H1 (cell line): ENCODE measurements at regions not wholly inside any gene's neighbourhood (a gene's known extent, or its start where the extent isn't known, plus 50 kb on each side); places are given as distances from the start of the nearest gene placed in this dataset.

Experiments
- CBX8 ChIP-seq: fragments of 300-800, 300-1000 bp; sonication (generic); IDR thresholded peaks from 2 replicates; pipeline ENCODE4 v1.7.1; 2016; ENCODE audit warnings: low read depth, low read length, borderline replicate concordance
- CHD2 ChIP-seq: IDR thresholded peaks from 2 replicates; pipeline ENCODE4 v1.6.1; 2012; ENCODE audit warnings: low read length, improper control_type of control experiment
- CREB1 ChIP-seq: IDR thresholded peaks from 2 replicates; pipeline ENCODE4 v1.6.1; 2012; ENCODE audit warnings: inconsistent platforms
- CTCF ChIP-seq, 3 experiments: IDR thresholded peaks; 1 replicate in 2 of 3; 2 replicates in 1 of 3; pipeline versions ENCODE4 v1.5.1 to v1.6.1; 2011; ENCODE audit warnings: low read length in 3 of 3, mild to moderate bottlenecking in 3 of 3, inconsistent platforms in 2 of 3, low read depth in 1 of 3, moderate library complexity in 1 of 3; ENCODE audit not compliant: insufficient read depth in 1 of 3; ENCODE audit errors: control extremely low read depth in 1 of 3
- EP300 ChIP-seq, 2 experiments: IDR thresholded peaks; 1 replicate in 1 of 2; 2 replicates in 1 of 2; pipeline ENCODE4 v1.6.1; 2011 to 2012; ENCODE audit warnings: low read depth in 2 of 2, low read length in 2 of 2, mild to moderate bottlenecking in 2 of 2, borderline replicate concordance in 1 of 2, inconsistent platforms in 1 of 2, moderate library complexity in 1 of 2
- EZH2 ChIP-seq: fragments of 200-600 bp; sonication (generic); IDR thresholded peaks from 2 replicates; pipeline ENCODE4 v1.7.1; 2012; ENCODE audit warnings: low read depth, mild to moderate bottlenecking, moderate library complexity, low read length, inconsistent platforms; ENCODE audit not compliant: severe bottlenecking
- KDM1A ChIP-seq: fragments of 200-600, 300-600 bp; sonication (generic); IDR thresholded peaks from 2 replicates; pipeline ENCODE4 v1.7.1; 2016; ENCODE audit warnings: mild to moderate bottlenecking, low read length, borderline replicate concordance
- MAX ChIP-seq: IDR thresholded peaks from 2 replicates; pipeline ENCODE4 v1.6.1; 2012; ENCODE audit warnings: inconsistent platforms
- NANOG ChIP-seq: IDR thresholded peaks from 2 replicates; pipeline ENCODE4 v1.6.1; 2011; ENCODE audit warnings: low read length, low read depth, mild to moderate bottlenecking, inconsistent platforms; ENCODE audit not compliant: insufficient read depth, poor library complexity, severe bottlenecking
- POLR2A ChIP-seq, 2 experiments: IDR thresholded peaks; 1 replicate in 1 of 2; 2 replicates in 1 of 2; pipeline ENCODE4 v1.6.1; 2011; ENCODE audit warnings: low read depth in 2 of 2, low read length in 2 of 2, mild to moderate bottlenecking in 2 of 2; ENCODE audit errors: control extremely low read depth in 1 of 2
- SIN3A ChIP-seq, 2 experiments: IDR thresholded peaks in 1 of 2; conservative IDR thresholded peaks in 1 of 2; 2 replicates each; pipeline ENCODE4 v1.6.1; 2011 to 2012; ENCODE audit warnings: low read length in 2 of 2, improper control_type of control experiment in 1 of 2, low read depth in 1 of 2, mild to moderate bottlenecking in 1 of 2
- SP4 ChIP-seq: IDR thresholded peaks from 2 replicates; pipeline ENCODE4 v1.6.1; 2012; ENCODE audit warnings: low read length, inconsistent platforms
- TAF1 ChIP-seq: IDR thresholded peaks from 2 replicates; pipeline ENCODE4 v1.6.1; 2011; ENCODE audit warnings: mild to moderate bottlenecking, low read depth, low read length

GRCh38 chr7:131249003-131249402, 78.7 kb upstream of the MKLN1 start:
- no peak for TF ChIP-seq SP4
- no peak for TF ChIP-seq CREB1
- no peak for TF ChIP-seq EZH2
- TF ChIP-seq CHD2 = no peak
- no peak for TF ChIP-seq CTCF (IDR thresholded peaks at IDR 0.05; ENCODE audit: control extremely low read depth in 1 of 3, insufficient read depth in 1 of 3, low read depth in 1 of 3, low read length in 3 of 3)
- no peak for TF ChIP-seq NANOG
- TF ChIP-seq CBX8 = no peak
- TF ChIP-seq MAX = no peak
- TF ChIP-seq TAF1 = no peak
- TF ChIP-seq SIN3A (conservative IDR thresholded peaks at IDR 0.05 in 1 of 2, IDR thresholded peaks at IDR 0.05 in 1 of 2; ENCODE audit: low read depth in 1 of 2, low read length in 2 of 2) = no peak
- TF ChIP-seq POLR2A (IDR thresholded peaks at IDR 0.05; ENCODE audit: control extremely low read depth in 1 of 2, low read depth in 2 of 2, low read length in 2 of 2) = no peak
- no peak for TF ChIP-seq EP300 (IDR thresholded peaks at IDR 0.05; ENCODE audit: borderline replicate concordance in 1 of 2, low read depth in 2 of 2, low read length in 2 of 2)
- no peak for TF ChIP-seq KDM1A
